GM12874 (cell line): ENCODE measurements at regions not wholly inside any gene's neighbourhood (a gene's known extent, or its start where the extent isn't known, plus 50 kb on each side); places are given as distances from the start of the nearest gene placed in this dataset.

Experiments used
- TF ChIP-seq, protein P1 (sequence below): IDR thresholded peaks from 2 replicates; pipeline ENCODE4 v1.5.1; 2011; ENCODE audit warnings: low read depth, mild to moderate bottlenecking, control low read depth, low read length, moderate library complexity; ENCODE audit not compliant: insufficient read depth

DNA sequence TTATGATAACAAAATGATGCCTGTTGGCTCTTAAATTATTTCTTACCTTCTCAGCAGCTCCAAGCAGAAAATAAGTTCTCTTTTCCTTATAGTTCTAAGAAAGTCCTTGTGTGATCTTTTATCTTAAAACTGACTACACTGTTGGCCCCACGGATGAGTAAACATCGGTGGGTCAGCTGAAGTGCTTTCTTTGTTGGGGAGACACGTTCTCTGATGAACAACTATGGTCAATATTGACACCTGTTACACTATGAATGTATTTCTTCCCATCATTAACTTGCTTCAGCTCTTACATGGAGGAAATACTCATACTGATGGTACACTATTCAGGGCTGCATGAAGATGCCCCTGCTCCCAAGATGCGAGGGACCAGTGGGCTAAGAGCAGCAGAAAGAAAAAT lies 110.8 kb upstream of the EEA1 start:
- TF ChIP-seq, protein P1, sequence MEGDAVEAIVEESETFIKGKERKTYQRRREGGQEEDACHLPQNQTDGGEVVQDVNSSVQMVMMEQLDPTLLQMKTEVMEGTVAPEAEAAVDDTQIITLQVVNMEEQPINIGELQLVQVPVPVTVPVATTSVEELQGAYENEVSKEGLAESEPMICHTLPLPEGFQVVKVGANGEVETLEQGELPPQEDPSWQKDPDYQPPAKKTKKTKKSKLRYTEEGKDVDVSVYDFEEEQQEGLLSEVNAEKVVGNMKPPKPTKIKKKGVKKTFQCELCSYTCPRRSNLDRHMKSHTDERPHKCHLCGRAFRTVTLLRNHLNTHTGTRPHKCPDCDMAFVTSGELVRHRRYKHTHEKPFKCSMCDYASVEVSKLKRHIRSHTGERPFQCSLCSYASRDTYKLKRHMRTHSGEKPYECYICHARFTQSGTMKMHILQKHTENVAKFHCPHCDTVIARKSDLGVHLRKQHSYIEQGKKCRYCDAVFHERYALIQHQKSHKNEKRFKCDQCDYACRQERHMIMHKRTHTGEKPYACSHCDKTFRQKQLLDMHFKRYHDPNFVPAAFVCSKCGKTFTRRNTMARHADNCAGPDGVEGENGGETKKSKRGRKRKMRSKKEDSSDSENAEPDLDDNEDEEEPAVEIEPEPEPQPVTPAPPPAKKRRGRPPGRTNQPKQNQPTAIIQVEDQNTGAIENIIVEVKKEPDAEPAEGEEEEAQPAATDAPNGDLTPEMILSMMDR, result no peak

DNA sequence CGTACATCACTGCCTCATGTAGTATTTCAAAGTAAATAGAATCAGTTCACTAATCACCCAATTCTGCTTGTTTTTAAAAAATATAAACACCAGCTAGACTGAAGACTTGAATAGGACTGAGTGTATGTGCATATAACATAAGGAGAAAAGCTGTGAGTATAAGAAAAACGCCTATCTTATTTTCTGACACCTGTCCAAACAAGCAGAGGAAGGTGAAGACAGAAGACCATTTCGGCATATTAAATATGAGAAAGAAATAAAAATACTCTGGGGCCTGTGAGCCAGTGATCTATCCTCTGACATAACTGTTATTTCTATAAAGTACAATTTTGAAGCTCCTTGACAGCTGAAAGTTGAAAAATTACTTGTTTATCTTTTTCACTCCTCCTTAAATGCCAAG lies 111.3 kb upstream of the EEA1 start:
- TF ChIP-seq, protein P1, result no peak

DNA sequence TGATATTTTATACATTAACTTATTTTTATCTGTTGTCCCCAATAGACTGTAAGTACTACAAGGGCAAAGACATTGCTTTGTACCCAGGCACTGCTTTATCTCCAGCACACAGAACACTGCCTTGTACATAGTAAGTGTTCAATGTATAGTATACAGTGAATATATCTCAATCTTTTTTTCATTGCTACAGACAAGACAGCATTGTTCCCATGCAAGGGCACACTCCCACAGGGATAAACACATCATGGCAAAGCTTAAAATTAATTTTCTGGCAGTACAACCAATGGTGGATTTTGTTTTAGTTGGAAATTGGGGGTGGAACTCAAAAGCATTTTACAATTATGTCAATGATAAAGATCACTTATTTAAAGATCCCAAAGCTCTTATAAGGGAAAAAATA lies 112.3 kb upstream of the EEA1 start:
- TF ChIP-seq, protein P1, result no peak

DNA sequence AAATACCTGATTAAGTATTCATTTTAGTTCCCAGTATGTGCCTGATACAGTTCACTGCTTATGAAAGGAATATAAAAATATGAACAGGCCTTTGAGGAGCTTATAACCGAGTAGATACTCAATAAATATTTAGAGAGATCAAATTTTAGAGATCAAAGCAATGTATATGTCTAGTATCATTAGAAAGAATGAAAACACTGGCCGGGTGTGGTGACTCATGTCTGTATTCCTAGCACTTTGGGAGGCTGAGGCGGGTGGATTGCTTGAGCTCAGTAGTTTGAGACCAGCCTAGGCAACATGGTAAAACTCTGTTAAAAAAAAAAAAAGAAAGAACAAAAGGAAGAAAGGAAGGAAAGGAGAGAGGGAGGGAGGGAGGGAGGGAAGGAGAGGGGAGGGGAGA lies 113.2 kb upstream of the EEA1 start:
- TF ChIP-seq, protein P1, result no peak

DNA sequence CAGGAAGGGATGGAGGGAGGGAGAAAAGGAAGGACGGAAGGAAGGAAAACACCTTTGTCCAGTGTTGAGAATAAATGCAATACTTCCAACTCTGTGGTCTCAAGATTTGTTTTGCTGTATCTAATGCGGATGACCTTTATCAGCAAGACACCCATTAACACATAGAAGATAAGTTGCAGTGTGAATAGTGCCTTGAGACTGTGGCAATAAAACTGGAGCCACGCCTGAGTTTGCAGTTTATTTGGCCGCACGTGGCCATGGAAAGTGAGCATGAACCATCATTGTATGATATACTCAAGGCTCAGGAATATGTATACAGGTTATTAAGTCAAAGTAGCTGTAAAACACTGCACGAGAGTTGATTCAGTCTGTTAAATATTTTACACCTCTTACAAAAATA lies 113.6 kb upstream of the EEA1 start:
- TF ChIP-seq, protein P1, result no peak

DNA sequence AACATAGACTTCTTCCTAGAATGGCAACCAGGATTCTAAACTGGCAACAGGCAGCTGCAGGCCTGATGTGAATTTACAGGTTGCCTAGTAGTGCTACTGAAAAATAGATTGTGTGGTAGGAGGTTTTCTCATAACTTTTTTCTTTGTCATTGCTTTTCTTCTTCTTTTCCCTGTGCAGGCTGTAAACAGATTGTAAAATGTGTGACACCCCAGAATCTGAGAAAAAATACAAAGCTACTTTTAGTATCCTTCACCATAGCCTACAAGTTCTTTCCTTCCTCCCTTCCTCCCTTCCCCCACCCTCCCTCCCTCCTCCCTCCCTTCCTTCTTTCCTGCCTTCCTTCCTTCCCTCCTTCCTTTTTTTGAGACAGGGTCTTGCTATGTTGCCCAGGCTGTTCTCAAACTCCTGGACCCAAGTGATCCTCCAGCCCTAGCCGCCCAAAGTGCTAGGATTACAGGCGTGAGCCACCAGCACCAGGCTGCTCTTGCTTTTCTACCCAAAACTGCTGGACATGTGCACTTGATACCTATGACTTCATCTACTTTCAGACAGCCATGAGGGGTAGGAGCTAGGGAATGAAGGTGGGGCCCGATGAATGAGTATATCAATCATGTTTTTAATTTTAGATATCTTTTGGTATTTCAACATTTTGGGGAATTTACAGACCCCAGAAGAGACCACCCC lies 114.2 kb upstream of the EEA1 start:
- TF ChIP-seq, protein P1, result no peak

DNA sequence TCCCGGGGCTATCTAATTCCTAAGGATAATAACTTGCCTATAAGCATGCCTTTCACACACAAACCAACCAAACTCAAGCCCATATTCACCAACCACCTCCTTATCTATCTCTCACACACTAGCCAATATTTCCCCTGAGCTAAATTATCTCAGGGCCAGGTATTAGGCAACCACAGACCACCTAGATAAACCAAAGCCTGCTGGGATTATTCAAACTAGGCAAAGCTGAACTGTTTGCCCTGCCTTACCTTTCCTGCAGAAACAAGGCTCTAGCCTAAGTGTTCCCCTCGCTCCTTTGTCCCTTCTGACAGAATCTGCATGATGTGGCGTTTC lies 114.7 kb upstream of the EEA1 start:
- TF ChIP-seq, protein P1, result no peak
